NCI-H510A treated with DMSO at 0.1 percent for 48 hours (cell line): ENCODE measurements at regions not wholly inside any gene's neighbourhood (a gene's known extent, or its start where the extent isn't known, plus 50 kb on each side); places are given as distances from the start of the nearest gene placed in this dataset.

Source experiments
- DNase-seq: peaks from one replicate; lab custom pipeline; 2025; lab: John Stamatoyannopoulos, UW

GRCh38 chr11:128226106-128226716 is 361.1 kb downstream of the ETS1 start:
- DNase-seq, result no peak

GRCh38 chr11:128222245-128222884 is 365.0 kb downstream of the ETS1 start:
- no peak for DNase-seq

GRCh38 chr11:128219731-128220120 is 367.6 kb downstream of the ETS1 start:
- no peak for DNase-seq

GRCh38 chr11:128216198-128216597 is 371.2 kb downstream of the ETS1 start:
- no peak for DNase-seq

- DNase-seq, result no peak
Observed at GRCh38 chr11:128215238-128215882, 372.0 kb downstream of the ETS1 start.

GRCh38 chr11:128214263-128214662 is 373.1 kb downstream of the ETS1 start:
- DNase-seq, result no peak

- no peak for DNase-seq
Observed at GRCh38 chr11:128213461-128213860, 373.9 kb downstream of the ETS1 start.

- DNase-seq, result no peak
Observed at GRCh38 chr11:128212324-128212723, 375.0 kb downstream of the ETS1 start.

GRCh38 chr11:128210148-128210940 is 377.0 kb downstream of the ETS1 start:
- DNase-seq, result peak; percentile 26

GRCh38 chr11:128209138-128209435 is 378.3 kb downstream of the ETS1 start:
- no peak for DNase-seq

GRCh38 chr11:128208329-128209137 is 378.8 kb downstream of the ETS1 start:
- no peak for DNase-seq

- DNase-seq, result no peak
Observed at GRCh38 chr11:128207861-128208321, 379.5 kb downstream of the ETS1 start.

GRCh38 chr11:128206461-128206860 is 380.9 kb downstream of the ETS1 start:
- DNase-seq, result no peak

GRCh38 chr11:128205796-128206195 is 381.6 kb downstream of the ETS1 start:
- no peak for DNase-seq

- no peak for DNase-seq
Observed at GRCh38 chr11:128204898-128205297, 382.5 kb downstream of the ETS1 start.

- no peak for DNase-seq
Observed at GRCh38 chr11:128201801-128202200, 385.6 kb downstream of the ETS1 start.

- DNase-seq, result no peak
Observed at GRCh38 chr11:128201009-128201408, 386.3 kb downstream of the ETS1 start.

- no peak for DNase-seq
Observed at GRCh38 chr11:128200467-128200866, 386.9 kb downstream of the ETS1 start.

- no peak for DNase-seq
Observed at GRCh38 chr11:128198216-128198772, 389.1 kb downstream of the ETS1 start.

- DNase-seq, result no peak
Observed at GRCh38 chr11:128196235-128196634, 391.1 kb downstream of the ETS1 start.

- DNase-seq, result no peak
Observed at GRCh38 chr11:128195756-128196155, 391.6 kb downstream of the ETS1 start.
